ENCODE measurements at regions not wholly inside any gene's neighbourhood (a gene's known extent, or its start where the extent isn't known, plus 50 kb on each side); places are given as distances from the start of the nearest gene placed in this dataset.
"Not testable (repeated sequence)": the region's sequence is repeated elsewhere in the genome, so short reads cannot be mapped to it uniquely, and the experiment has no call there.

DNA sequence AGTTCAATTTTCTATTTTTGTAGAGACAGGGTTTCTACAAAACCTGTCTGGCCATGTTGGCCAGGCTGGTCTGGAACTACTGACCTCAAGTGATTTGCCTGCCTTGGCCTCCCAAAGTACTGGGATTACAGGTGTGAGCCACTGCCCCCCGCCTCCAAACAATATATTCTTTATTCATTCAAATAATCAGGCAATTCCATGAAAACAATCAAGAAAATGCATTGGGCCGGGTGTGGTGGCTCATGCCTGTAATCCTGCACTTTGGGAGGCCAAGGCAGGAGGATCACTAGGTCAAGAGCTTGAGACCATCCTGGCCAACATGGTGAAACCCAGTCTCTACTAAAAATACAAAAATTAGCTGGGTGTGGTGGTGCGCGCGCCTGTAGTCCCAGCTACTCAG lies 69.9 kb upstream of the ZNF217 start:
- not testable (repeated sequence) for TF ChIP-seq CTCF (IDR thresholded peaks at IDR 0.05 in 8 of 11, conservative IDR thresholded peaks at IDR 0.05 in 3 of 11); POLR2AphosphoS5 (IDR thresholded peaks at IDR 0.05)

Data from spleen (tissue), 7 donors.